ENCODE measurements at regions not wholly inside any gene's neighbourhood (a gene's known extent, or its start where the extent isn't known, plus 50 kb on each side); places are given as distances from the start of the nearest gene placed in this dataset.

DNA sequence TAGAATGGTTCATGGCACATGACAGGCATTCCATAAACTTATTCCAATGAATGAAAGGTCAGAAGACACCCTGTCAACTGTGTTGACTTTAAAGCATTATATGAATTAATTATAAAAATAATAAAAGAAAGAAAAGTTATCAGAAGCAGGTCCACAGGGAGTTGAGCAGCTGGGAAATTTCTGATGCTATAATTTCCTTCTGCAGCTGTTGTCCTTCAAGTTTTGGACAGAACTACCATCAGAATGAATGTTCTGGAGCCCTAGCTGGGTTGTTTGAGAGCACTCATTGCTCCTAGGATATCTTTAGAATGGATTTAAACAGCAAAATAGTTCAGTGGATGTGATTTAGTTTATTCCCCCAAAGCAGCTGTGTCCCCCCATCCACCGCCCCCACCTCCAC lies 232.4 kb upstream of the PROK2 start:
- no peak overlapping the region for H3K9ac ChIP-seq (ENCODE audit: low read depth, low read length)
- H3K27me3 ChIP-seq (ENCODE audit: control insufficient read depth, insufficient read depth, low read length): no peaks in the 10 kb centered on the region
- H2BK120ac ChIP-seq (ENCODE audit: low read depth, low read length): no peak overlapping the region
- TF ChIP-seq POLR2A (IDR thresholded peaks at IDR 0.05; ENCODE audit: low read depth, low read length) (no peak), MAZ (IDR thresholded peaks at IDR 0.05; ENCODE audit: borderline replicate concordance, low read depth, low read length) (no peak), MXI1 (IDR thresholded peaks at IDR 0.05; ENCODE audit: borderline replicate concordance, low read depth, low read length) (no peak), MAFK (IDR thresholded peaks at IDR 0.05; ENCODE audit: low read depth, low read length) (no peak), RCOR1 (IDR thresholded peaks at IDR 0.05; ENCODE audit: insufficient replicate concordance, low read length) (no peak), SMC3 (IDR thresholded peaks at IDR 0.05; ENCODE audit: low read depth, low read length) (no peak), CEBPB (IDR thresholded peaks at IDR 0.05; ENCODE audit: low read depth, low read length) (no peak), CHD1 (IDR thresholded peaks at IDR 0.05; ENCODE audit: low read depth, low read length) (no peak), NFE2L2 (IDR thresholded peaks at IDR 0.05; ENCODE audit: low read depth, low read length) (no peak)
- H2AK9ac ChIP-seq (replicated peaks; ENCODE audit: low read depth, low read length, poor library complexity): no peak overlapping the region
- H3K18ac ChIP-seq (ENCODE audit: low read depth, low read length): no peak overlapping the region
- H2AFZ ChIP-seq (replicated peaks; ENCODE audit: low read length, poor library complexity): no peak overlapping the region
- H4K91ac ChIP-seq (ENCODE audit: insufficient read depth, low read depth, low read length): no peak overlapping the region
- H2BK15ac ChIP-seq (ENCODE audit: low read depth, low read length): no peak overlapping the region
- H3K9me1 ChIP-seq (ENCODE audit: insufficient read depth, low read length): no peaks in the 10 kb centered on the region
- peaks cover 6% of the 10 kb centered on the region; the same call in 1 of the 2 replicates for H3K4me1 ChIP-seq (ENCODE audit: control insufficient read depth, insufficient read depth, low read length)
- H3K79me1 ChIP-seq (ENCODE audit: low read depth in 1 of 2, low read length in 2 of 2): no peaks in the 10 kb centered on the region
- ChIA-PET POLR2A (ENCODE audit: unreplicated experiment) (no interaction called here), CTCF (interaction anchor here (0.6 kb wide), 1 partner anchor 18 kb away, joined by 3 read pairs; no protein-coding TSS in a partner anchor)
- no peaks in the 10 kb centered on the region for H3K9me3 ChIP-seq (ENCODE audit: control insufficient read depth, insufficient read depth, low read length)
- in situ Hi-C loops (cut with MboI; ENCODE audit: low sequenced_read_pairs) (no loop called here), dilution Hi-C loops (cut with HindIII; ENCODE audit: low sequenced_read_pairs, unreplicated experiment) (no loop called here), intact Hi-C loops (cut with micrococcal nuclease) (no loop called here)
- no peak overlapping the region for H4K8ac ChIP-seq (ENCODE audit: low read depth in 2 of 2, low read length in 2 of 2)
- no peak overlapping the region for H4K5ac ChIP-seq (ENCODE audit: low read depth, low read length)
- DNase-seq (no peak), ATAC-seq (ENCODE audit: low read depth) (no peak)
- no CpG with 5 or more reads among the region's 1 CpG for WGBS, 2 experiments (ENCODE audit: extremely low coverage in 2 of 2, insufficient read length in 1 of 2)
- no peaks in the 10 kb centered on the region for H4K20me1 ChIP-seq (ENCODE audit: insufficient read depth, low read length)
- no peaks in the 10 kb centered on the region for H3K36me3 ChIP-seq (ENCODE audit: control insufficient read depth, insufficient read depth, low read length)
- no TSS peak for BruUV-seq (replicated peaks)
- no peak overlapping the region for H2BK5ac ChIP-seq (ENCODE audit: low read depth, low read length, poor library complexity, severe bottlenecking)
- H3K4me3 ChIP-seq (ENCODE audit: insufficient read depth, low read depth, low read length): no peak overlapping the region
- no peak overlapping the region for H2BK20ac ChIP-seq (ENCODE audit: low read depth, low read length)
- H2AK5ac ChIP-seq (ENCODE audit: low read depth, low read length): no peak overlapping the region
- H3K4me2 ChIP-seq (ENCODE audit: low read depth, low read length): no peak overlapping the region
- no peak overlapping the region for H3K14ac ChIP-seq (replicated peaks; ENCODE audit: low read depth, low read length)
- H3K4ac ChIP-seq (ENCODE audit: low read depth, low read length): no peak overlapping the region
- H3K56ac ChIP-seq (ENCODE audit: extremely low read depth, insufficient read depth, low read length): no peak overlapping the region
- H3K23ac ChIP-seq (ENCODE audit: low read depth, low read length): no peak overlapping the region
- no peak overlapping the region for H3K27ac ChIP-seq (ENCODE audit: insufficient read depth, low read length)

Measured in IMR-90 (cell line).